GM19395 (cell line): ENCODE measurements at regions not wholly inside any gene's neighbourhood (a gene's known extent, or its start where the extent isn't known, plus 50 kb on each side); places are given as distances from the start of the nearest gene placed in this dataset.
A peak's percentile ranks its signal among the peaks of the same experiment; 100 is the strongest.
"Not testable (repeated sequence)": the region's sequence is repeated elsewhere in the genome, so short reads cannot be mapped to it uniquely, and the experiment has no call there.

Experiments used
- ATAC-seq: cut with Tn5 transposase; IDR thresholded peaks from one replicate; pipeline ENCODE4 v1.9.1; 2021; ENCODE audit warnings: mild to moderate bottlenecking, moderate library complexity; ENCODE audit not compliant: unreplicated experiment

DNA sequence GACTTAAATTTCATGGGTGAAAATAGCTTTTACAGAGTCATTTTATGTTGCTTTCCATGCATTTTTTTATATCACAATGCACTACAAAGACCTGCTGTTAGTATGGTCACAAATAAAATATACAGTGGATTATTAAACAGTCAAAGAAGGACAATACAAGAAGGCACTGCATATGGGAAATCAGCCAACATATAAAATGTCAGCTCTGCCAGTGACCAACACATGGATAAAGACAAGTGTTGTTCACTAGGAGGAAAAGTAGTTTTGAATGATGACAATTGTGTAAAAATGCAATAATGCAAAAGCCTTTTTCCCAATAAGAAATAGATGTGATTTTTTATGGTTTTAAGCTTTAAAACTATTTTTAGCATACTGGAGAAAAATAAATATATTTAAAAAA lies 425.3 kb upstream of the CBLB start:
- no peak for ATAC-seq

DNA sequence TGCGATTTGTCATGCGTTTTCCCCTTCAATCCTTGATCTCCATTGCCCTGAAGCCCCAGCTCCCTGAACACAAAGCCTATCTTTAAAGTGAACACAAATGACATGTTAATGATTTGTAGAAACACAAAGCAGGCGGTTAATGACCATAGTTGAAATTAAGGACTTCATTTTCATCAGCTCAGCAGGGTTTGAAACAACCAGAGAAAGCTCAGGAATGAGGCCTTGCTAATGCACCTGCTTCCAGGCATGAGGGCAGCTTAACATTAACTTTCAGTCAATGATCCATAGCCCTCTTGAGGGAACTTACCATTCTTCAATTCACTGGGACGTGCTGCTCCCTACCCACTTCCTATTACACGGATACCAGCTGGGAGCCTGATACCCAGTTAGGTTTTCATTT lies 427.2 kb upstream of the CBLB start:
- no peak for ATAC-seq

DNA sequence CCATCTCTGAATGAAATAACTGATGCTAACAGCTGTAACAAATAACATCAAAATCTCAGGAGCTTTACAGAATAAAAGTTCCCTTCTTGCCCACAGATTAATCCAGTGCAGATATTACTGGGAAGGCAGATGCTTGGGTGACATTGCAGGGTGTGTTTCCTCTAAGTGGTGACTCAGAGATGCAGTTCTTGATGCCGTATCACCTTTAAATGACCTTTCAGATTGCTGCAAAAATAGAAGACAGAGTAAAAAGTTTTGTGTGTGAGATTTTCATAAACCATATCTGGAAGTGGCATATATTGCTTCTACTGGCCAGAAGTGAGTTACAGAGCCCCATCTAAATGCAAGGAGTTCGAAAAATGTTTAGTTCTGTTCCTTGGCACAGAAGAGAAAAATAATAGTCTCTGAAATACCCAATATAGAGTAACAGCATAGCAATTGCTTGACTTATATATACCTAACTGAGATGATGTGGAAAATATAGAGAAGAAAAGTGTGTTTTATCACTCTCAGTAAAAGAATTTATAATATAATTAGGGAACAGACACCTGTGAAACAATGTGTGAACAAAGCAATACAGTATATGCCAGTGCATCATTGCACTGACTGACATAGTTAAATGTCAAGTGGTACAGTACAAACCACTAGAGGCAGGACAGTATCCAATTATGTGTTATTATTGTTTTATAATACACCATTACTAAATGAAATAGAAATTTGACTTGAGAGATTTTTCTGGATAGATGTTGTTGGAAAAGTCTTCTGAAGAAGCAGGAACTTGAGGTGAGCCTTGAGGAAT lies 430.7 kb upstream of the CBLB start:
- ATAC-seq: peak; percentile 66

DNA sequence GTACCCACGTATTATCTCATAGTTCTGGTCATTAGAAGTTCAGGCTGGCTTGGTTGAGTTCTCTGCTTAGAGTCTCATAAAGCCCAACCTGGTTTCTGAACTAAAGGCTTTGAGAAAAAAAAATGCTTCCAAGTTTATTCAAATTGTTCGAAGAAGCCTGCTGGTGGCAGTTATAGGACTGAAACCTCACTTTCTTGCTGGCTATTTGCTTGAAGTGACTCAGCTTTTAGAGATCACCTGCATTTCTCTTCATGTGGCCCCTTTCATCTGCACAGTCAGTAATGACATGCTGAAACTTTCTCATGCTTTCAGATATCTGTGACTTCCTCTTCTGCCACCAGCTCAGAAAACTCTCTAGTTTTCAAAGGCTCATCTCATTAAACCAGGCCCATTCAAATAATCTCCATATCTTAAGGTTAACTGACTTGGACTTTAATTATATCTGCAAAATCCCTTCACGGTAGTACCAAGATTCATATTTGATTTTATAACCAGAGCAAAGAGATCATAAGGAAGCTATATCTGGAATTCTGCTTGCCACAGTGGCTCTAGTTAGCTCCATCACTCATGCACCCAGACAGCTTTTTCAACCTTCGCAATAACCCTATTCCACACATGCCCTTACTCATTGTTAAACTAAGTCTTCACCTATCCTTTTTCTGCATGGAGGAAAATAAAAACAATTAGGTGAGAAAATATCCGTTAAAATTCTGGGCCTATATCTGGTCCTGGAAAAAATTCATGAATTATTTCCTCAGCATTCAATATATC lies 433.8 kb upstream of the CBLB start:
- ATAC-seq: peak; percentile 95

DNA sequence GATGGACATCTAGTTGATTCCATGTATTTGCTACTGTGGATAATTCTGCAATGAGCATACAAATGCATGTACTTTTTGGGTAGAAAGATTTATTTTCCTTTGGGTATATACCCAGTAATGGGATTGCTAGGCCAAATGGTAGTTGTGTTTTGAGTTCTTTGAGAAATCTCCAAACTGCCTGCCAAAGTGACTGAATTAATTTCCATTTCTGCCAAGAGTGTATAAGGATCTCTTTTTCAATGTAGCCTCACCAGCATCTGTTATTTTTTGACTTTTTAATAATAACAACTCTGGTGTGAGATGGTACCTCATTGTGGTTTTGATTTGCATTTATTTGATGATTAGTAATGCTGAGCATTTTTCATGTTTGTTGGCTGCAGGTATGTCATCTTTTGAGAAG lies 435.0 kb upstream of the CBLB start:
- ATAC-seq: no peak

DNA sequence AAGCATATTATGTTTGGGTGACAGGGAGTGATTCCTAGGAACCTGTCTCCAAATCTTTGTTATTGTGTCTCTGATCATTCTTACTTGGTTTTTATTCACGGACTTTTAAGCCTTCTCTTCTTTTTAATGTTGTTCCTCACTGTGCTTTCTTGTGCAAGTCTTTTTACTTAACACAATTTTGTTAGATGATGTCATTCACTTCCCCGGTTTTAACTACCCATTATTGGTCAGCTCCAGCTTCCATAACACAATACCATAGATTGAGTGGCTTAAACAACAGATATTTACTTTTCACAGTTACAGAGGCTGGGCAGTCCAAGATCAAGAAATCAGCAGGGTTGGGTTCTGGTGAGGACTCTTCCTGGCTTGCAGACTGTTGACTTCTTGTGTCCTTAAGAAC lies 436.3 kb upstream of the CBLB start:
- ATAC-seq: no peak

DNA sequence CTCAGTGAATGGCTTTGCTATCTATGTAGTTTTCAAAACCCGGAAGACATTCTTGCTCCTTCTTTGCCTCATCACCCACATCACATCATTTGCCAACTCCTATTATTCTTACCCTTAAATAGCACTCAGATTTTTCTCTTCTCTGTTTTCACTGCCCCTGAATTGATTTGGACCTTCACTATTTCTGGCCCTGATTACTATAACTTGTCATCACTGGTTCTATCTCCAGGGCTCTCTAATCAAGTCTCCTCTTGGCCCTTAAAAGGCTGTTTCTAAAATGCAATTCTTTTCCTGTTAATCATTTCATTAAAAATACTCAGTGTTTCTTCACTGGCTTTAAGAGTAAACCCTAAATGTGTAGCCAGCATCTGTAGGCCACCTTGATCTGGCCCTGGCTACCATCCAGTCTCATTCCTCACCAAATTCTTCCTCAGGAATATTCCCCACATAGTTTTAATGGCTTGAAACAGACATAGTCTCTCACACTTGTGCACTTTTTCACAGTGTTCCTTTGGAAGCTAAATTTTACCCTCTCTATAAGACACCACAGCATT lies 437.1 kb upstream of the CBLB start:
- no peak for ATAC-seq

DNA sequence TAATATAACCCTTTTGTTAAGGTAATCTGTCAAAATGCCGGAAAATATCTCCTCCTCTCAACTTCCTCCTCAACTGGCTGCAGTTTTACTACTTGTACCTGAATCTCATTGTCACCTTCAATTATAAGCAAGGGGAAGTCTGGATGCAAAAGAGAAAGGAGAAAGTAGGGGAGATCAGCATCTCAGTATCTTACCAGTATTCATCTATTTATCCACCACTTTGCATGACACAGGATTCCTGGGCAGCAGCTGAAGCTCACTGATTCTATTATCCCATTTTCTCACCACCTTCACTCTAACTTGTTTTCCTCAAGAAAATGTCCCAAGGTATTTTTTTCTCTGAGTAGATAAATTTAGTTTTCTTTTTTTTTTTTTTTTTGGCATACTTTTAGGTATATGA lies 440.5 kb upstream of the CBLB start:
- ATAC-seq: no peak

DNA sequence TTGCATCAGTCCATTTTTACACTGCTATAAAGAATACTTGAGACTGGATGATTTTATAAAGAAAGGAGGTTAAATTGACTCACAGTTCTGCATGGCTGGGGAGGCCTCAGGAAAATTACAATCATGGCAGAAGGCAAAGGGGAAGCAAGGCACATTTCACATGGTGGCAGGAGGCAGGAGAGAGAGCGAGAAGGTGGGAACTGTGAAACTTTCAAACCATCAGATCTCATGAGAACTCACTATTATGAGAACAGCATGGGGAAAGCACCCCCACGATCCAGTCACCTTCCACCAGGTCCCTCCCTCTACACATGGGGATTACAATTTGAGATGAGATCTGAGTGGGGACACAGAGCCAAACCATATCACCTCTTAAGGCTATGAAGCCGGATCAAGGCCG lies 441.0 kb upstream of the CBLB start:
- ATAC-seq: not testable (repeated sequence)

DNA sequence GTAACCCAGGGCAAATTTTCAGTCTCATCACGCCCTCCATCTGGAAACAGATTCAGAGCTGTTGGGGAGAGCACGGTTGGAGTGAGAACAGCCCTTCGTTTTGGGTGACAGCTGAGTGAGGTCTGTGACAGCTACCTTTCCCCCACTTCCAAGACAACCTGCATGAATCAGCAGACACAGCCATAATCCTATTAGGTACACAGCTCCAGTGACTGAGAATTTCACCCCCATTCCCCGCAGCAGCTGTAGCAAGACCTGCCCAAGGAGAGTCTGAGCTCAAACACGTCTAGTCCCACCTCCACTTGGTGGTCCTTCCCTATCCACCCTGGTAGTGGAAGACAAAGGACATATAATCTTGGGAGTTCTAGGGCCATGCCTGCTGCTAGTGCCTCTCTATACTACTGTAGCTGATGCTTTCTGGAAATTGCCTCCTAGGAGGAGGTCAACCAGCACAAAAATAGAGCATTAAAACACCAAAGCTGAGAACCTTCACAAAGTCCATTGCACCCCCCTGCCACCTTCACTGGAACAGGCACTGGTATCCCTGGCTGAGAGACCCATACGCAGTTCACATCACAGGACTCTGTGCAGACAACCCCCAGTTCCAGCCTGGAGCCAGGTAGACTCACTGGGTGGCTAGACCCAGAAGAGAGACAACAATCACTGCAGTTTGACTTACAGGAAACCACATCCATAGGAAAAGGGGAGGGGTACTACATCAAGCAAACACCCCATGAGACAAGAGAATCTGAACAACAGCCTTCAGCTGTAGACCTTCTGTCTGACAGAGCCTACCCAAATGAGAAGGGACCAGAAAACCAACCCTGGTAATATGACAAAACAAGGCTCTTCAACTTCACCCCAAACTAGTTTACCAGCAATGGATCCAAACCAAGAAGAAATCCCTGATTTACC lies 448.6 kb upstream of the CBLB start:
- no peak for ATAC-seq

DNA sequence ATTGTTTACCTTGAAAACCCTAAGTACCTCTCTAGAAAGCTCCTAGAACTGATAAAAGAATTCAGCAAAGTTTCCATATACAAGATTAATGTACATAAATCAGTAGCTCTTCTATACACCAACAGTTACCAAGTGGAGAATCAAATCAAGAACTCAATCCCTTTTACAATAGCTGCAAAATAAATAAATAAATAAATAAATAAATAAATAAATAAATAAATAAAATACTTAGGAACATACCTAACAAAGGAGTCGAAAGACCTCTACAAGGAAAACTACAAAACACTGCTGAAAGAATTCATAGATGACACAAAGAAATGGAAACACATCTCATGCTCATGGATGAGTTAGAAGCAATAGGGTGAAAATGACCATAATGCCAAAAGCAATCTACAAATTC lies 452.6 kb upstream of the CBLB start:
- not testable (repeated sequence) for ATAC-seq

DNA sequence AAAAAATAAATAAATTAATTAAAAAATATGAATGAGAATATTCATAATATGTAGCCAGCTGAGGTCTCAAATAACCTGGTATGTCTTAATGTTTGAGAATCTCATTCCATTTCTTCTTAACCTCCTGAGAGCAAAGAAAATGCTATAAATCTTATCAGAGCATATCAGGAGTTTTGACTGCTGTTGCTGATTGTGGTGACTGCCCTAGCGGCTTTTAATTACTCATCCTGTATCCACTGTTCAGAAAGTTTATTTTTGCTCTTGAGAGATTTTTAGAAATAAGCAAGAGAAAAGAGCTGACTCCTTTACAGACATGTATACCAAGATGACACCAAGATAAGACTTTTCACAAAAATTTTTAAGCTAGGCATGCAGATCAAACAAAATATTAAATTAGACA lies 454.8 kb upstream of the CBLB start:
- ATAC-seq: no peak

DNA sequence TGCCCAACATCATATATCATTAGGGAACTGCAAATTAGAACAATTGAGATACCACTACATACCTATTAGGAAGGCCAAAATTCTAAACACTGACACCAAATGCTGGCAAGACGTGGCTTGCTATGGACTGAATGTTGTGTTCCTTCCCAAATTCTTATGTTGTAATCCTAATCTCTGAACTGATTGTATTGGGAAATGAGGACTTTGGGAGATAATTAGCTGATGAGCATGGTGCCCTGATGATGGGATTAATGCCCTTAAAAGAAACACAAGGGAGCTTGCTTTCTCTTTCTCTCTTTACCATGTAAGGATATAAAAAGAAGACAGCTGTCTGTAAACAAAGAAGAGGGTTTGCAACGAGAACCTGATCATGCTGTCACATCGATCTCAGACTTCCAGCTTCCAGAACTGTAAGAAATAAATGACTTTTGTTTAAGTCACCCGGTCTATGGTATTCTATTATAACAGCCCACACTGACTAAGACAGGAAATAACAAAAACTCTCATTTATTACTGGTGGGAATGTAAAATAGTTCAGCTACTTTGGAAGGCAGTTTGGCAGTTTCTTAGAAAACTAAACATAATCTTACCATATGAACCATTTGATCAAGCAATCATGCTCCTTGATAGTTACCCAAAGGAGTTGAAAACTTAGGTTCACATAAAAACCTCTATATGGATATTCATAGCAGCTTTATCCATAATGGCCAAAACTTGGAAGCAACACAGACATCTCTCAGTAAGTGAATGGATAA lies 458.3 kb upstream of the CBLB start:
- no peak for ATAC-seq

DNA sequence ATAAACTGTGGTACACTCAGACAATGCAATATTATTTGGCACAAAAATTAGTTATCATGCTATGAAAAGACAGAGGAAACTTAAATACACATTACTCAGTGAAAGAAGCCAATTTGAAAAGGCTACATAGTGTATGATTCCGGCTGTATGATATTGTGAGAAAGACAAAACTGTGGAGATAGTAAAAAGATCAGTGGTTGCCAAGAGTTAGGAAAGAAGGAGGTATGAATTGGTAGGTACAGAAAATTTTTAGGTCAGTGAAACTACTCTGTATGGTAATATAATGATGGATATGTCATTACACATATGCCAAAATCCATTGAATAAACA lies 458.8 kb upstream of the CBLB start:
- no peak for ATAC-seq

DNA sequence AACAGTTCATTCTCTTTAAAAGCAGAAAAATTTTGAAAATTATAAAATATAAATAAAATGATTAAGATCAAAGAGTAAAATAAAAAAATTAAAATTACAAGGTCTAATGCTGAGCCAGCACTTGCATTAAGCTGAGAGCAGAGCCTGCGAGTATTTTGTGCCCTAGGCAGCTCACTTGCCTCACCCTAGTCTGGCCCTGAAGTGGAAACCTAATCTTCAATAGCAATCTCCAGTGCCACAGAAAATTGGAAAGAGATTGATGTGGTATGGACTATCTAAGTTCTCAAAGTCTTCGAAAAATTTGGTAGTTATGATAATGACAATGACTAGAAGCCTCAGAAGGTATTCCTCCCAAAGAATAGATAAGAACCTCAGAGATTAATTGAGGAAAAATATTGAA lies 459.4 kb upstream of the CBLB start:
- ATAC-seq: no peak

DNA sequence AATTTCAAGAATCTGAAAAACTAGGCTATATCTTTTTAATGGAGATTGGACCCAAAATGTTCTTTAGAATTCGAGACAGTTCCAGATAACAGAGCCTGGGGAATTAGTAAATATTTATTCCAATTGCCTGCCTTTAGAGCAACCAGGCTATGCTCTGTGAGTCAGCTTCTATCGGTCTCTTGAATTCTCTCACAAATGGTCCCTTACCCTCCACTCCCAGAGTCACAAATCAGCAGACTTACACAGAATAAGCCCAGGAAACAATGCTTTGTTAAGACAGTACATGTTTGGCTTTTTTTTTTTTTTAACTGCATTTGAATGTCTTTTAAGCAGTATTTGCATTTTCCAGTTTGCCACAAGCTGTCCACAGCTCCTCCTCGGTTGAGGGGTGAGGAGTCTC lies 460.7 kb upstream of the CBLB start:
- no peak for ATAC-seq

DNA sequence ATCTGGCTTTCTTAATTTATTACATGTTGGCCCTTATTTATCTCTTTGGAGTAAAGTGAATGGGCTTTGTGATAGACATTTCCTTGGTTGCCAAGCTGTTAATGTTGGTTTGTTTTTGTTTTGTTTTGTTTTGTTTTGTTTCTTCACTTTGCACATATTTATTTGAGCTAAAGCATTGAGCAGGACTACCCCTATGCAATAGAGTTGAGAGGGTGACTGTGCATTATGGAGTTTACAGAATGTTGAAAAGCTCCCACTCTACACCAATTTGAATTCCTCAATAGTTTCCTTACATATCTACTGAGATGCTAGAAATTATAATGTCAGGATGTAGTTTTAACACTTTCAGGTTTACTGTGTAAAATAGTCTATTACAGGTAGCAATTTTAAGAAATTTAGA lies 462.8 kb upstream of the CBLB start:
- no peak for ATAC-seq

DNA sequence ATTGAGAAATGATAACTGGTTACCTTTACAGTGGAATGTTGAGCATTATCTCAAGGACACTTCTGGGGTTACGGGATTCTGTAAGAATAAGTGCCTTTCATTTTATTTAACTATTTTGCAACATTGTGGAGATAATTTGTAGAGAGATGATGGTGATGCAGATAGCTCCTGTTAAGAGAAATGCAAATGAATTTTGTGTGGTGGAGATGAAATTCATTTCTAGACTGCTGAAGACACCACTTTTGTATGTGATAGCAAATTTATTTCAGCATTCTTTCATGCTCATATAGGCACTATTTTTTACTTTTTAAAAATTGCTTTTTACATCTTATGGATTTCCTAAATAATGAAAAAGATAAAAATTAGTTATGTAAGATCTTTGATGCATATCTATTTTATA lies 463.3 kb upstream of the CBLB start:
- no peak for ATAC-seq

DNA sequence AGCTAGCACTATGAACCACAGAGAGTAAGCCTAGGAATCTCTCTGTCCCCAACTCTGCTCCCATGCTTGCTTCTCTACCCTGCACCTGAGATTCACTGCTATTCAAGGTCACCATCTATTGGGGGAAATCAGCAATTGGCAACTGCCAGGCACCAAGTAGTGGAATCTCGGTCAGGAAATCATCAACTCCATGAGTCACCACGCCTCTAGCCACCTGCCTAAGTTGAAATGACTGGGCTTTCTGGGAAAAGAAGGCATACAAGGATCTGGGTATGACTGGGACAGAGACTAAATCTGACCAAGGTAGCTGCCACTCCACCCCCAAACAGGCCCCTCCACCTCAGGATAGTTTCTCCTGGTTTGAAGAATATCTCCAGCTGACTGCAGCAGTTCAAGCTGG lies 464.1 kb upstream of the CBLB start:
- ATAC-seq: peak; percentile 56

DNA sequence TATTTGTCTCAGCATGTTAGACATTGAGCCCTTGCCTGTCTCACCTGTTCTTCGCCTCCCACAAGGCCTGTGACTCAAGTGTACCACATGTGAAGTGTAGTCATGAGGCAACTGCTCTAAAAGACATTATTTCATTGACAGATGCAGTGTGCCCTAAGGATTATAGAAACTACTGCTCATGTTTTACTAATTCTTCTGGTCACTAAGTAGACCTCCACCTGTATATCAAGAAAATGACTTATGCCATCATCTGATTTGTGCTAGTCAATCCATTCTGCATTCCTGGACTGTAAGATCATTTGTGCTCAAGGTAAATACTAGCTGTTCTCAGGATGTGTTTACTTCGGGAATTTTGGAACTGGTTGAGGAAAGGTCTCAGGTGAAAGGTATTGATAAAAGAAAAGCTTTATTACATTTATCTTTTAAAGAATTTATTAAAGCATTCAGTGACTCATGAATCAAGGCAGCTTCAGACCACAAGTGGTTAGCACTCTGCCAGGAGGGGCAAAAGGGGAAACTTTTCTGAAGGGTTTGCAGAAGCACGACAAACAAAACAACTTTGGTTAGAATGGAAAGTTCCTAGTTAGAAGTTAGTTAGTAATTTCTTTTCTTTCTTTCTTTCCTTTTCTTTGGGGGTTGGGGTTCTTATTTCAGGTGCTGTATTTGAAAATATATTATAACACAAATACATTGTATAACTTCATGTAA lies 465.3 kb upstream of the CBLB start:
- peak; percentile 59 for ATAC-seq
